GM18907 (cell line): ENCODE measurements at regions not wholly inside any gene's neighbourhood (a gene's known extent, or its start where the extent isn't known, plus 50 kb on each side); places are given as distances from the start of the nearest gene placed in this dataset.

Experiments
- ATAC-seq: cut with Tn5 transposase; IDR thresholded peaks from one replicate; pipeline ENCODE4 v1.9.1; 2021; ENCODE audit warnings: mild to moderate bottlenecking, moderate library complexity; ENCODE audit not compliant: unreplicated experiment

GRCh38 chr3:59268170-59268569 is 218.3 kb upstream of the CFAP20DC start:
- no peak for ATAC-seq

- ATAC-seq = no peak
Measured at GRCh38 chr3:59267021-59267420, 217.2 kb upstream of the CFAP20DC start.

- no peak for ATAC-seq
Measured at GRCh38 chr3:59266551-59266950, 216.7 kb upstream of the CFAP20DC start.

GRCh38 chr3:59265566-59265965 is 215.7 kb upstream of the CFAP20DC start:
- no peak for ATAC-seq

GRCh38 chr3:59264366-59264765 is 214.5 kb upstream of the CFAP20DC start:
- ATAC-seq = no peak

GRCh38 chr3:59263152-59263551 is 213.3 kb upstream of the CFAP20DC start:
- ATAC-seq = no peak

- ATAC-seq = peak; percentile 95
Measured at GRCh38 chr3:59262076-59262498, 212.3 kb upstream of the CFAP20DC start.

- no peak for ATAC-seq
Measured at GRCh38 chr3:59261009-59261408, 211.2 kb upstream of the CFAP20DC start.

- ATAC-seq = no peak
Measured at GRCh38 chr3:59258550-59259260, 208.9 kb upstream of the CFAP20DC start.

- ATAC-seq = no peak
Measured at GRCh38 chr3:59257506-59257905, 207.7 kb upstream of the CFAP20DC start.

- no peak for ATAC-seq
Measured at GRCh38 chr3:59256230-59256629, 206.4 kb upstream of the CFAP20DC start.

GRCh38 chr3:59254976-59255375 is 205.2 kb upstream of the CFAP20DC start:
- ATAC-seq = no peak

- no peak for ATAC-seq
Measured at GRCh38 chr3:59254433-59254832, 204.6 kb upstream of the CFAP20DC start.

- ATAC-seq = no peak
Measured at GRCh38 chr3:59253523-59253922, 203.7 kb upstream of the CFAP20DC start.

GRCh38 chr3:59251869-59252268 is 202.0 kb upstream of the CFAP20DC start:
- no peak for ATAC-seq

GRCh38 chr3:59250600-59250999 is 200.8 kb upstream of the CFAP20DC start:
- ATAC-seq = no peak

- ATAC-seq = no peak
Measured at GRCh38 chr3:59249698-59250361, 200.0 kb upstream of the CFAP20DC start.

- no peak for ATAC-seq
Measured at GRCh38 chr3:59249004-59249403, 199.2 kb upstream of the CFAP20DC start.

GRCh38 chr3:59247402-59247841 is 197.6 kb upstream of the CFAP20DC start:
- peak; percentile 69 for ATAC-seq

- peak; percentile 66 for ATAC-seq
Measured at GRCh38 chr3:59246719-59247401, 197.0 kb upstream of the CFAP20DC start.

- ATAC-seq = no peak
Measured at GRCh38 chr3:59245859-59246501, 196.2 kb upstream of the CFAP20DC start.
